Tibial nerve (tissue), 4 donors: ENCODE measurements at regions not wholly inside any gene's neighbourhood (a gene's known extent, or its start where the extent isn't known, plus 50 kb on each side); places are given as distances from the start of the nearest gene placed in this dataset.

ENCODE experiments used
- EP300 ChIP-seq, 2 donors: sonication (generic); formaldehyde crosslinking; IDR thresholded peaks; one replicate each; pipeline ENCODE4 v1.6.1; 2017; ENCODE audit warnings: antibody characterized with exemption in 2 of 2, mild to moderate bottlenecking in 1 of 2
- TF ChIP-seq, protein P1 (sequence below), 5 experiments: fragments of 200-600 bp in 3 of 5; fragments of 450-650 bp in 2 of 5; sonication (generic) in 3 of 5; IDR thresholded peaks; one replicate each; pipeline ENCODE4 v1.5.1; 2016 to 2019; ENCODE audit warnings: antibody characterized with exemption in 5 of 5, mild to moderate bottlenecking in 3 of 5, moderate library complexity in 2 of 5

DNA sequence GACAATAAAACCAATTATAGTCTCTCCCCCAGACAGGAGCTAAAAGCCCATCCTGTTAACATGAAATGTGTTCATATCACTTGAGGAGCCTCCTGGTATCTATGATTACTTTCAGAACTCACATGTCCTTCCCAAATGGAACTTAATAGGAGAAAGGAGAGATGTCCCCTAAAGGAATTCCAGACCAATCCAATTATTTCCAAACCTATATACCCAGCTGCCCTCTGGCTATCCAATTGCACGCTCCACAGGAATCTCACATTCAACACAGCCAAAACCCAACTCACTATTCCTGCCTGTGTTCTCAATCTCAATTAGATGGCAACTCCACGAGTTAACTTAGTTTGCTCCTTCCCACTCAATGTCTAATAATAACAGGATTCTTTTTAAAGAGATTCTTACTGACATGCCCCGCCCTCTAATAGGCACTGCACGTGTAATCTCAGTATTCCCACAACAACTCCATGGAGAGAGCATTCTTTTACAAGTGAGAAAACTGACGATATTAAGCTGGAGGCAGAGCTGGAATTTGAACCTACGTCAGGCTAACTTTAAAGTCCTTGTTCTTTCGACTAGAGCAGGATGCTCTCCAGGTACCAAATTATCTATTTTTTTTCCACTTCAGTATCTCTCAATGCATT, 59.1 kb upstream of the SEC16B start:
- TF ChIP-seq, protein P1, sequence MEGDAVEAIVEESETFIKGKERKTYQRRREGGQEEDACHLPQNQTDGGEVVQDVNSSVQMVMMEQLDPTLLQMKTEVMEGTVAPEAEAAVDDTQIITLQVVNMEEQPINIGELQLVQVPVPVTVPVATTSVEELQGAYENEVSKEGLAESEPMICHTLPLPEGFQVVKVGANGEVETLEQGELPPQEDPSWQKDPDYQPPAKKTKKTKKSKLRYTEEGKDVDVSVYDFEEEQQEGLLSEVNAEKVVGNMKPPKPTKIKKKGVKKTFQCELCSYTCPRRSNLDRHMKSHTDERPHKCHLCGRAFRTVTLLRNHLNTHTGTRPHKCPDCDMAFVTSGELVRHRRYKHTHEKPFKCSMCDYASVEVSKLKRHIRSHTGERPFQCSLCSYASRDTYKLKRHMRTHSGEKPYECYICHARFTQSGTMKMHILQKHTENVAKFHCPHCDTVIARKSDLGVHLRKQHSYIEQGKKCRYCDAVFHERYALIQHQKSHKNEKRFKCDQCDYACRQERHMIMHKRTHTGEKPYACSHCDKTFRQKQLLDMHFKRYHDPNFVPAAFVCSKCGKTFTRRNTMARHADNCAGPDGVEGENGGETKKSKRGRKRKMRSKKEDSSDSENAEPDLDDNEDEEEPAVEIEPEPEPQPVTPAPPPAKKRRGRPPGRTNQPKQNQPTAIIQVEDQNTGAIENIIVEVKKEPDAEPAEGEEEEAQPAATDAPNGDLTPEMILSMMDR (IDR thresholded peaks at IDR 0.05): no peak
- TF ChIP-seq EP300 (IDR thresholded peaks at IDR 0.05): no peak
